ENCODE measurements at regions not wholly inside any gene's neighbourhood (a gene's known extent, or its start where the extent isn't known, plus 50 kb on each side); places are given as distances from the start of the nearest gene placed in this dataset.

DNA sequence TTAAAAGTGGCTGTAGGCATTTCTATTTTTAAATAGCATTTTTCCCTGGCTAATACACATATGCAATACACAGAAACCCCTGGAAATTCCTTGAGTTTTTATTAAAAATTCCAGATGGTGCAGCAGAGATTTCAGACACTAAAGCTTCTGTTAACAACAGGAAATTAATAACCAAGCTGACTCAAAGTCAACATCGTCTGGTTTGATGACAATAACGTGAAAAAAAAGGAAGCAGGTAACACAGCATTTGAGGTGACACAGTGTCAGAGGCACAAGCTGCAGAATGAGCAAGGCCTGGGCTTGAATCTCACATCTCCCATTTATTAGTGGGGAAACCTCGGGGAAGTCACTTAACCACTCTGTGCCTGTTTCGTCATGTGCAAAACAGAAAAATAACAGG lies 64.6 kb upstream of the GJB5 start:
- H3K14ac ChIP-seq (ENCODE audit: insufficient read depth, low read length), result no peak overlapping the region
- H2BK5ac ChIP-seq (ENCODE audit: insufficient read length, low read length), result no peak overlapping the region
- no CpG with 5 or more reads among the region's 4 CpGs for WGBS (ENCODE audit: extremely low coverage, insufficient read length, low lambda C conversion rate)
- Mint-ChIP-seq H3K27ac (no peak overlapping the region), H3K4me3 (no peak overlapping the region), H3K36me3 (ENCODE audit: insufficient read depth in 1 of 3, low read depth in 3 of 3) (no peaks in the 10 kb centered on the region), H3K4me1 (peaks cover 3% of the 10 kb centered on the region in 2 experiments; a peak in 2 of 4 replicates), H3K27me3 (ENCODE audit: low read depth) (peaks cover 17% of the 10 kb centered on the region), H3K9me3 (peaks cover 2 to 4% of the 10 kb centered on the region in 2 experiments; a peak in 2 of 5 replicates)
- no peak overlapping the region for H2AK5ac ChIP-seq (ENCODE audit: insufficient read length, low read length)
- H2BK20ac ChIP-seq (ENCODE audit: low read depth, low read length, poor library complexity, severe bottlenecking), result no peak overlapping the region
- H4K91ac ChIP-seq (ENCODE audit: insufficient read length, low read depth, low read length), result no peak overlapping the region
- no peak overlapping the region for H3K56ac ChIP-seq (ENCODE audit: insufficient read length, low read depth, low read length)
- no peaks in the 10 kb centered on the region for H3K79me1 ChIP-seq (ENCODE audit: insufficient read depth, low read depth, low read length, poor library complexity, severe bottlenecking)
- no peak overlapping the region for H3K27ac ChIP-seq (ENCODE audit: insufficient read length, low read depth, low read length)
- H3K27me3 ChIP-seq (ENCODE audit: insufficient read depth, low read length), result no peaks in the 10 kb centered on the region
- no peak overlapping the region for H3K4ac ChIP-seq (ENCODE audit: low read depth, low read length)
- TF ChIP-seq CTCF (conservative IDR thresholded peaks at IDR 0.05), result no peak
- no peak overlapping the region for H3K4me2 ChIP-seq (ENCODE audit: insufficient read depth, insufficient read length, low read length)
- H3K23me2 ChIP-seq (ENCODE audit: insufficient read length, low read depth, low read length, poor library complexity, severe bottlenecking), result no peaks in the 10 kb centered on the region
- no peaks in the 10 kb centered on the region for H3K79me2 ChIP-seq (ENCODE audit: insufficient read depth, low read length)
- no peak overlapping the region for H3K23ac ChIP-seq (ENCODE audit: insufficient read length, low read depth, low read length)
- no peak overlapping the region for H3T11ph ChIP-seq (ENCODE audit: low read length)
- no peaks in the 10 kb centered on the region for H4K20me1 ChIP-seq (ENCODE audit: control insufficient read depth, insufficient read depth, insufficient read length)
- no peaks in the 10 kb centered on the region for H3K4me1 ChIP-seq (ENCODE audit: insufficient read depth, low read length)
- no peak overlapping the region for H2BK120ac ChIP-seq (ENCODE audit: low read depth, low read length, poor library complexity, severe bottlenecking)
- no peak overlapping the region for H2BK15ac ChIP-seq (ENCODE audit: low read depth, low read length)
- H3K18ac ChIP-seq (ENCODE audit: insufficient read length, low read depth, low read length), result no peak overlapping the region
- no peak overlapping the region for H2BK12ac ChIP-seq (ENCODE audit: insufficient read length, low read depth, low read length)
- no peaks in the 10 kb centered on the region for H3K9me3 ChIP-seq (ENCODE audit: control insufficient read depth, low read depth, low read length)
- no peak overlapping the region for H3K9ac ChIP-seq (ENCODE audit: extremely low read depth, insufficient read length, low read length)
- H4K8ac ChIP-seq (replicated peaks; ENCODE audit: insufficient read length, low read depth, low read length), result no peak overlapping the region
- no peak overlapping the region for H4K5ac ChIP-seq (ENCODE audit: insufficient read length, low read depth, low read length)
- H2AFZ ChIP-seq (ENCODE audit: low read length), result no peak overlapping the region
- DNase-seq, result no peak

All from H9 (cell line).